ENCODE measurements at regions not wholly inside any gene's neighbourhood (a gene's known extent, or its start where the extent isn't known, plus 50 kb on each side); places are given as distances from the start of the nearest gene placed in this dataset.

DNA sequence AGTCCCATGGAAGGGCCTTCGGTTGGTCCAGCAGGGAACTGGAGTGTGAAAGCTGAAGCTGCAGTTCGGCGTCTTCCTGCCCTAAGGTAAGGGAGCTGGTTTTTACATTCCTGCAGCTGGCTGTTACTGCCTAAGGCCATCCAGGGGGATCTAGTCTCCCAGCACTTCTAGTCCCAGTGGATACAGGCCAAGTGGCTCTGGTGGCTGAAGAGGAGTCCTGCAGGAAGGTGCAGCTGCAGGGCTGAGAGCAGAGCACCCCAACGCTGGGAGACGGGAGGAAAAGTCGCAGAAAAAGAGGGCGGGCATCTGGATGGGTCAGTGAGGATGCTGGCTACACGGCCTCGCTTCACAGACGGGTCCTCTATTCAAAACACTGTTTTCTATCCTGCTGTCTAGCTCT lies 225.0 kb upstream of the HS6ST1 start:
- TF ChIP-seq, protein P1, sequence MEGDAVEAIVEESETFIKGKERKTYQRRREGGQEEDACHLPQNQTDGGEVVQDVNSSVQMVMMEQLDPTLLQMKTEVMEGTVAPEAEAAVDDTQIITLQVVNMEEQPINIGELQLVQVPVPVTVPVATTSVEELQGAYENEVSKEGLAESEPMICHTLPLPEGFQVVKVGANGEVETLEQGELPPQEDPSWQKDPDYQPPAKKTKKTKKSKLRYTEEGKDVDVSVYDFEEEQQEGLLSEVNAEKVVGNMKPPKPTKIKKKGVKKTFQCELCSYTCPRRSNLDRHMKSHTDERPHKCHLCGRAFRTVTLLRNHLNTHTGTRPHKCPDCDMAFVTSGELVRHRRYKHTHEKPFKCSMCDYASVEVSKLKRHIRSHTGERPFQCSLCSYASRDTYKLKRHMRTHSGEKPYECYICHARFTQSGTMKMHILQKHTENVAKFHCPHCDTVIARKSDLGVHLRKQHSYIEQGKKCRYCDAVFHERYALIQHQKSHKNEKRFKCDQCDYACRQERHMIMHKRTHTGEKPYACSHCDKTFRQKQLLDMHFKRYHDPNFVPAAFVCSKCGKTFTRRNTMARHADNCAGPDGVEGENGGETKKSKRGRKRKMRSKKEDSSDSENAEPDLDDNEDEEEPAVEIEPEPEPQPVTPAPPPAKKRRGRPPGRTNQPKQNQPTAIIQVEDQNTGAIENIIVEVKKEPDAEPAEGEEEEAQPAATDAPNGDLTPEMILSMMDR (conservative IDR thresholded peaks at IDR 0.05) = no peak
- H3K27ac ChIP-seq = no peak overlapping the region

DNA sequence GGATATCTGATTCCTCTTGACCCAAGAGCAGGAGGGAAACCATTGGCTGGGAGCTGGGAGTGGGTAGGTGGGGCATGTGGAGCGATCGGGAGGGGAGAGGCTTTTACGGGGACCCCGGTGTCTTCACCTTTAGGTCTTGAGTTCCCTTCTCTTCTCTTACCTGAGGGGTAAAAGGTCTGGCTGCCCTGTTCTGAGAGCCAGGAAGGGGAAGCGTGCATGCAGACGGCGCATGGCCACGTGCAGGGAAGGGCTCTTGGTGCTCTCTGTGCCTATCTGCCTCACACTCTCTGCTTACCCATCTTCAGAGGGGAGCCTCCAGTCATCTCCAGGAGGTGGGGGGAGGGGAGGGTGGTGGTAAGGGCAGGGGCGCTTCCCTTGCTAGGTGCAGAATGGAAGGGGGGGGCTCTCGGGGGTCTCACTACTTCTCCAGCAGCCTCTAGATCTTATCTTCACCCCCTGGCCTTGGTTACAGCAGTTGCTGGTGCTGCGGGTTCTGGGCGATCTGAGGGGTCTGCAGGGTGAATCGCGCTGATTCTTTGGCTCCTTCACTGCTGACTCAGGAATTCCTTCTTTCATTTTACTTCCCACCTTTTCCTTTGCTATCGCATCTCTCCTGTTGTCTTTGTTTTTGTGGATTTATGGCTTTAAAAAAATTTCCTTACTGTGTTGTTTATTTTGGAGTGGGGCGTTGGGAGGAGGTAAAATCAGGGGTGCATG lies 225.8 kb upstream of the HS6ST1 start:
- TF ChIP-seq, protein P1 (conservative IDR thresholded peaks at IDR 0.05) = no peak

DNA sequence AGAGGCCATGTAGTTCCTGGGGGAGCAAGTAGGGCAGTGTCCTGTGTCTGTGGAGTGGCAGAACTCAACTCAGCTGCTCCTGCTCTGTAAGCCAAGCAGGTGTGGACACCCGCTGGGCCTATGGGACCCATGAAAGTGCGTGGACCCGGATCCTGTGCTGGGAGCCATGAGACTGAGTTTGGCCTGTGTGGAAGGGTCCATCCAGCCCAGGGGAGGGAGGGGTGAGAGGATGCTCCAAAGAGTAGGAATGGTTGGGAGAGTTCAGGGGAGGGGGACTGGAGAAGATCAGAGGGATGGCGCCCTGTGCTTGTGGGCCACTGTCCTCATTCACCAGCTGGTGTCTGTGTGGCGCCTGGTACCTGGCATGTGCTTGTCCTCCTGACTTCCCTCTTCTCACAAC lies 226.4 kb upstream of the HS6ST1 start:
- H3K27ac ChIP-seq = no peak overlapping the region
- TF ChIP-seq, protein P1 (conservative IDR thresholded peaks at IDR 0.05) = no peak

More for the DNA sequence above, 225.8 kb upstream of the HS6ST1 start:
- H3K27ac ChIP-seq = no peak overlapping the region

DNA sequence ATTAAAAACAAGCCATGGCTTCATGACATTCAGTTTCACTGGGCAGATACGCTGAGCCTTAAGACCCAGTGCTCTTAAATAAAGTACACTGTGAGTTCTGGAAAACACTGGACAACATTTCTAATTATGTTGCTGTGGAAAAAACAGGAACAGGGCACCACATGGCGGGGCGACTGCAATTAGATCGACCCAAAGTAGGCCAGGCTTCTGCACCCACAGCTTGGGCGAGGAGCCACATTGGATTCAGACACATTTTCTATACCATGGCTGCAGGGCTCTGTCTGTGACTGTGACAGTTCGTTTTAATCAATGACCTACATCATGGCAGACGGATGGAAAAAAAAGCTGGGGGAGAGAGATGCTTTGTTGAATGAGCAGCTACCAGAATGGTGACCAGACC lies 227.2 kb upstream of the HS6ST1 start:
- no peak overlapping the region for H3K27ac ChIP-seq
- TF ChIP-seq, protein P1 (conservative IDR thresholded peaks at IDR 0.05) = no peak

DNA sequence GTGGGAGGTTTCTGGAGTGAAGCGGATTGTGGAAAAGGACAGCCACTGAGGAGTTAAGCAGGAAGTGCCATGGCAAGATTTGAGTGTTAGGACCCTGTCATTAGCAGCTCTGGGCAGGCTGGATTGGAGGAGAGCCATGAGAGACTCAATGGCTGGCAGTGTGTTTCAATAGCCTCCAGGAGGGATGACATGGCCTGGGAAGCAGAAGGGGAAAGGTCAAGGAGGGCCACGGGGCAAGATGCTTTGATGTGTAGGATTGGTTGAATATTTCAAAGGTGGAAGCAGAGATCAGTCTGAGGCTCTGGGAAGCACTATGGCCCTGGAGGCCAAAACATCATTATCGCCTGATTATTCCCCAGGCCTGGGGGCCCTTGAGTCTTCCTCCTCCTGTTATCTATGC lies 229.0 kb upstream of the HS6ST1 start:
- H3K27ac ChIP-seq = no peak overlapping the region
- TF ChIP-seq, protein P1 (conservative IDR thresholded peaks at IDR 0.05) = no peak

DNA sequence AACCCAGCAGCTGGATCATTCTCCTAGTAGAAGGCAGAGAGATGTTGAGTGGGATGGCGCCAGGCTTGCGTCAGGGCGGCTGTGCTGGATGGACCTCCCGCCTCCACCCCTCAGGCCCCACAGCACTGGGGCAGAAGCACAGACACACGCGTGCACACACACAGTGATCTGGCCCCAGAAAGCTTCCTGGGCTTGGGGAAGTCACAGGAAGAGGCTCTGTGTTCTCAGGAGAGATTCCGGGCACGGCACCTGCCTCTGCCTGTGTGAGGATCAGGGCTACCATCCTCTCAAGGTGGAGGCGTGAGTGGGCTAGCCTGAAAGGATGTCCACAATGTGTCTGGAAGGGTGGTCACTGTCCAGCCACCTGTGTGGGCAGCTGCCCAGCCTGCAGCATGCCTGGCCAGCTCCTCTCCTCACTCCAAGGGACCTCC lies 229.8 kb upstream of the HS6ST1 start:
- H3K27ac ChIP-seq = no peak overlapping the region
- TF ChIP-seq, protein P1 (conservative IDR thresholded peaks at IDR 0.05) = no peak

DNA sequence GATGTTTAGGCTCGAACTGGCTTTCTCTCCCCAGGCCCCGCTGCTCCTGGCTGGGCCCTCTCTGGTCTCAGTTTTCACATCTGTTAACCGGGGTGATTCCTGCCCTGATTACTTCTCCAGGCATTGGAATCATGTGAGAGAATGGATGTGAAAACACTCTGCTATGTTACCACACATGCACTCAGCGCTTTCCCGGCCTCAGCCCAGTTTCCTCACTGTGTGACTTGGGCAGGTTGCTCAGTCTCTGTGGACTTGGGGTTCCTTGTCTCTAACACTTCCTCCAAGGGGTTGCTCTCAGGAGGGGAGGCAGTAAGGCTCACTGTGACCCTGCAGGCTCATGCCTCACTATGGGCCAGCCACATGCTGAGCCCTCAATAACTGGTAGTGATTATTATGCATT lies 230.4 kb upstream of the HS6ST1 start:
- H3K27ac ChIP-seq = no peak overlapping the region
- TF ChIP-seq, protein P1 (conservative IDR thresholded peaks at IDR 0.05) = no peak

All from VCaP (cell line).